ENCODE measurements at regions not wholly inside any gene's neighbourhood (a gene's known extent, or its start where the extent isn't known, plus 50 kb on each side); places are given as distances from the start of the nearest gene placed in this dataset.

DNA sequence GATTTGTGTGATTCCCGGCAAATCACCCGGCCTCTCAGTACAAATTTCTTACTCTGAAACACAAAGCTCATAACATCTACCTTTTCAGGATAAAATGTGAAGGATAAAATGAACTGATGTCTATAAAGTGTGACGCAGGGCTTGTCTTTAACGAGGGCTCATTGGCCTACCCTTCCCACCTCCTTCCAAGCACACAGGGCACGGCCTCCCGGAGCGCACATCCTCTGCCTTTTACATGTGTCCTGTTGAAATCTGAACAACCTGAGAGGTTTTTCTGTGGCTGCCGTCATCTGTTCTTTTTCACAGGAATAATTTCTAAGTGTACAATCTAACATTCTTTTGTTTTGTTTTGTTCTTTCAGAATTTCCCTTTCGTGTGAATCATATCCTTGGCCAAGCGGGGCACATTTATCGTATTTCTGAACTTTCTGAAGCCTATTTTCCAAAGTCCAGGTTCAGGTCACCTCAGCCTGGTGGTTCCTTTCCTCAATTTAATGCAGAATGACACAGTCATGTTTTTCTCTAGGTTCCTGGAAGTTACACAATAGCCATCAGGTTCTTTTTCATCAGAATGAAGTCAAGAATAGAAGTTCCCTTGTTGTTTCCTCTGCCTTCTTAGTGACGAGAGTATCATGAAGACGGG, 53.1 kb upstream of the SPRY1 start:
- ChIA-PET CTCF (no interaction called here), POLR2A (no interaction called here)
- DNase-seq (ENCODE audit: extremely low spot score), result no peak
- TF ChIP-seq CTBP1 (IDR thresholded peaks at IDR 0.05; ENCODE audit: borderline replicate concordance) (no peak), BHLHE40 (IDR thresholded peaks at IDR 0.05; ENCODE audit: borderline replicate concordance) (no peak), SUZ12 (IDR thresholded peaks at IDR 0.05) (no peak)

- POLR2A ChIA-PET, result no interaction called here
Observed at GRCh38 chr4:123345137-123345934, 51.3 kb upstream of the SPRY1 start.

GRCh38 chr4:123345935-123346300, 50.7 kb upstream of the SPRY1 start:
- POLR2A ChIA-PET, result no interaction called here
- CTCF ChIA-PET, result no interaction called here
- TF ChIP-seq ARNT (IDR thresholded peaks at IDR 0.05), result no peak
- TF ChIP-seq ZNF384 (IDR thresholded peaks at IDR 0.05), result no peak
- TF ChIP-seq PKNOX1 (IDR thresholded peaks at IDR 0.05), result no peak
- TF ChIP-seq LEF1 (IDR thresholded peaks at IDR 0.05; ENCODE audit: borderline replicate concordance), result no peak
- TF ChIP-seq CTBP1 (IDR thresholded peaks at IDR 0.05; ENCODE audit: borderline replicate concordance), result no peak
- no peak for TF ChIP-seq SUZ12 (IDR thresholded peaks at IDR 0.05)
- TF ChIP-seq NFRKB (IDR thresholded peaks at IDR 0.05), result no peak
- TF ChIP-seq BHLHE40 (IDR thresholded peaks at IDR 0.05; ENCODE audit: borderline replicate concordance), result no peak
- no peak for TF ChIP-seq SP1 (IDR thresholded peaks at IDR 0.05)
- TF ChIP-seq HDGF (IDR thresholded peaks at IDR 0.05; ENCODE audit: borderline replicate concordance), result no peak
- TF ChIP-seq FOXK2 (IDR thresholded peaks at IDR 0.05), result no peak
- DNase-seq (ENCODE audit: extremely low spot score), result no peak

More at GRCh38 chr4:123345137-123345934, 51.3 kb upstream of the SPRY1 start:
- CTCF ChIA-PET, result no interaction called here
- no peak for DNase-seq (ENCODE audit: extremely low spot score)
- TF ChIP-seq TARDBP (IDR thresholded peaks at IDR 0.05), result no peak
- TF ChIP-seq FOXA1 (IDR thresholded peaks at IDR 0.05), result no peak
- no peak for TF ChIP-seq SP1 (IDR thresholded peaks at IDR 0.05)
- TF ChIP-seq ELF4 (IDR thresholded peaks at IDR 0.05), result no peak
- no peak for TF ChIP-seq FOXM1 (IDR thresholded peaks at IDR 0.05; ENCODE audit: borderline replicate concordance)
- no peak for TF ChIP-seq ARNT (IDR thresholded peaks at IDR 0.05)
- TF ChIP-seq LEF1 (IDR thresholded peaks at IDR 0.05; ENCODE audit: borderline replicate concordance), result no peak
- TF ChIP-seq SUZ12 (IDR thresholded peaks at IDR 0.05), result no peak
- no peak for TF ChIP-seq HDGF (IDR thresholded peaks at IDR 0.05; ENCODE audit: borderline replicate concordance)
- TF ChIP-seq BHLHE40 (IDR thresholded peaks at IDR 0.05; ENCODE audit: borderline replicate concordance), result no peak
- no peak for TF ChIP-seq FOXK2 (IDR thresholded peaks at IDR 0.05)
- TF ChIP-seq L3MBTL2 (conservative IDR thresholded peaks at IDR 0.05), result no peak
- TF ChIP-seq PKNOX1 (IDR thresholded peaks at IDR 0.05), result no peak
- TF ChIP-seq ZNF384 (IDR thresholded peaks at IDR 0.05), result no peak
- no peak for TF ChIP-seq NFRKB (IDR thresholded peaks at IDR 0.05)
- no peak for TF ChIP-seq CTBP1 (IDR thresholded peaks at IDR 0.05; ENCODE audit: borderline replicate concordance)

DNA sequence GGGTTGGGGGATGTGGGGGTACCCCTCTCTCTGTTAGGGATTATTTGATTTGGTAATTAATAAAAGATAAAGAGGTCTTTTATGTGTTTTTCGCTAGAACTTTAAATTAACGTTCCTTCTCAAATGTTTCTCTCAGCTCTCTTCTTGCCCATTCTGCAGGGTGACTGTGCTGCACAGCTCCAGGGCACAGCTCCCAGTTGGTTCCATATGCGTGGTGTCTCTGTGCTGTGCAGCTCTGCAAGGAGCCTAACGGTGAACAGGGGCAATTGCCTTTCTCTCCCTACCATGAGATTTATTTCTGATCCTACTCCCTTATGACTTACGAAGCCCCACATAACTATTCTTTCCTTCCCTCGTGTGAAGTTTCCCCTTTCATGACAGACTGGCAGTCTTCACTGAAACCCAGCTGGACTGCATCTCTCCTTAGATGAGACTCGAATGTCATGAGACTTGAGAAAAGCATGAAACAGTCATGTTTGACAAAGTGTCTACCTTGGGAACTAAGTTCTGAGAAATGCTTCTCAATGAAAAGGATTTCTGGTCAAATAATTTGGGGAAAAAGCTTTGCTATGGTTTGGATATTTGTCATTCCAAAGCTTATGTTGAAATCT, 50.2 kb upstream of the SPRY1 start:
- CTCF ChIA-PET, result no interaction called here
- POLR2A ChIA-PET, result no interaction called here
- no peak for TF ChIP-seq LEF1 (IDR thresholded peaks at IDR 0.05; ENCODE audit: borderline replicate concordance)
- no peak for TF ChIP-seq ARNT (IDR thresholded peaks at IDR 0.05)
- TF ChIP-seq ZNF384 (IDR thresholded peaks at IDR 0.05), result no peak
- TF ChIP-seq BHLHE40 (IDR thresholded peaks at IDR 0.05; ENCODE audit: borderline replicate concordance), result no peak
- TF ChIP-seq SUZ12 (IDR thresholded peaks at IDR 0.05), result no peak
- no peak for TF ChIP-seq FOXK2 (IDR thresholded peaks at IDR 0.05)
- no peak for TF ChIP-seq ELF4 (IDR thresholded peaks at IDR 0.05)
- TF ChIP-seq FOXM1 (IDR thresholded peaks at IDR 0.05; ENCODE audit: borderline replicate concordance), result no peak
- no peak for TF ChIP-seq HDGF (IDR thresholded peaks at IDR 0.05; ENCODE audit: borderline replicate concordance)
- no peak for DNase-seq (ENCODE audit: extremely low spot score)

Data from HEK293T (cell line).